ENCODE measurements at regions not wholly inside any gene's neighbourhood (a gene's known extent, or its start where the extent isn't known, plus 50 kb on each side); places are given as distances from the start of the nearest gene placed in this dataset.
"Not testable (repeated sequence)": the region's sequence is repeated elsewhere in the genome, so short reads cannot be mapped to it uniquely, and the experiment has no call there.

DNA sequence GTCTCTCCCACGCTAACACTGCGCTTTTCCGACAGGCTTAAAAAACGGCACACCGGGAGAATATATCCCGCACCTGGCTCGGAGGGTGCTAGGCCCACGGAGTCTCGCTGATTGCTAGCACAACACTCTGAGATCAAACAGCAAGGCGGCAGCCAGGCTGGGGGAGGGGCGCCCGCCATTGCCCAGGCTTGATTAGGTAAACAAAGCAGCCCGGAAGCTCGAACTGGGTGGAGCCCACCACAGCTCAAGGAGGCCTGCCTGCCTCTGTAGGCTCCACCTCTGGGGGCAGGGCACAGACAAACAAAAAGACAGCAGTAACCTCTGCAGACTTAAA is 67.0 kb upstream of the FGF13 start:
- not testable (repeated sequence) for TF ChIP-seq CTCF, EZH2 (IDR thresholded peaks at IDR 0.05)
